ENCODE measurements at regions not wholly inside any gene's neighbourhood (a gene's known extent, or its start where the extent isn't known, plus 50 kb on each side); places are given as distances from the start of the nearest gene placed in this dataset.

DNA sequence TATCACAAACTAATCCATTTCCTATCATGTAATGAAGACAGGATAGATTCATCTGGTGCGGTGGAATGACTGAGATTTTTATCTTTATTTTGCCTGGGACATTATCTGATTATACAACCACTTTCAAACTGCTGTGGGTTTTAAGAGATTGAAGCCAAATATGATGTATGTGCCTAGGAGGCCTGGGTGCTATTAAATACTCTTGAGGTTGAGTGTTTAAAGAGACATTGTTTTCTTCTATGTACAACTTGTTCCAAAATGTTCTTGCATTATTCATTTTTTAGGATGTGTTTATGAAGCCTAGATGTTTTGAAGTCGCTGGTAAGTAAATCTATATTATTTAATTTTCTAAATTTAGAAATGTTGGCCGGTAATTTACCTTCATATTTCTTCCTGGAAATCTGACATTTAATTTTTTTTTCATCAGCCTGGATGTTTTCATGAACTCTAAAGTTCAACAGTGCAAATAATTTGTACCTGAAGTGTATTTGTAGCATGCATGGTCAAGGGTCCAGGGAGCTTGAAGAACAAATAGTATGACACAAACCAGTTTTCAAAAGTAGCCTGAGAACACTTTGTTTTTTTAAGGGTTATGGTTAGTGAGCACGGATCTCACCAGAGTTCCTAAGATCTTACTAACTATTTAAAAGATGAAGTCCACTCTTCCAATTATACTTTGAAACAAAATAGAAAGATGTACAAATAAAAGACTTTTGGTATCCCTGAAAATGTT, 72.8 kb upstream of the ATP8A1 start:
- TF ChIP-seq, protein P1, sequence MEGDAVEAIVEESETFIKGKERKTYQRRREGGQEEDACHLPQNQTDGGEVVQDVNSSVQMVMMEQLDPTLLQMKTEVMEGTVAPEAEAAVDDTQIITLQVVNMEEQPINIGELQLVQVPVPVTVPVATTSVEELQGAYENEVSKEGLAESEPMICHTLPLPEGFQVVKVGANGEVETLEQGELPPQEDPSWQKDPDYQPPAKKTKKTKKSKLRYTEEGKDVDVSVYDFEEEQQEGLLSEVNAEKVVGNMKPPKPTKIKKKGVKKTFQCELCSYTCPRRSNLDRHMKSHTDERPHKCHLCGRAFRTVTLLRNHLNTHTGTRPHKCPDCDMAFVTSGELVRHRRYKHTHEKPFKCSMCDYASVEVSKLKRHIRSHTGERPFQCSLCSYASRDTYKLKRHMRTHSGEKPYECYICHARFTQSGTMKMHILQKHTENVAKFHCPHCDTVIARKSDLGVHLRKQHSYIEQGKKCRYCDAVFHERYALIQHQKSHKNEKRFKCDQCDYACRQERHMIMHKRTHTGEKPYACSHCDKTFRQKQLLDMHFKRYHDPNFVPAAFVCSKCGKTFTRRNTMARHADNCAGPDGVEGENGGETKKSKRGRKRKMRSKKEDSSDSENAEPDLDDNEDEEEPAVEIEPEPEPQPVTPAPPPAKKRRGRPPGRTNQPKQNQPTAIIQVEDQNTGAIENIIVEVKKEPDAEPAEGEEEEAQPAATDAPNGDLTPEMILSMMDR (IDR thresholded peaks at IDR 0.05), result no peak
- TF ChIP-seq POLR2A (IDR thresholded peaks at IDR 0.05), result no peak
